ENCODE measurements at regions not wholly inside any gene's neighbourhood (a gene's known extent, or its start where the extent isn't known, plus 50 kb on each side); places are given as distances from the start of the nearest gene placed in this dataset.

GRCh38 chr9:84538879-84539278 lies 130.7 kb upstream of the NTRK2 start:
- H3K23ac ChIP-seq (ENCODE audit: low read length in 2 of 2) = no peak overlapping the region
- no peak overlapping the region for H4K91ac ChIP-seq (ENCODE audit: low read length)
- no peak overlapping the region for H3K9ac ChIP-seq (ENCODE audit: low read length)
- H2BK120ac ChIP-seq (ENCODE audit: low read depth, low read length) = no peak overlapping the region
- peaks cover 17% of the 10 kb centered on the region for H3K9me3 ChIP-seq (ENCODE audit: control insufficient read depth, low read length)
- H3K4ac ChIP-seq (ENCODE audit: low read depth in 1 of 2, low read length in 2 of 2) = no peak overlapping the region
- H3K36me3 ChIP-seq (ENCODE audit: control insufficient read depth in 1 of 2, insufficient read depth in 2 of 2, low read depth in 1 of 2, low read length in 2 of 2) = no peaks in the 10 kb centered on the region
- no peak overlapping the region for H2AK5ac ChIP-seq (ENCODE audit: low read length, severe bottlenecking)
- H2BK12ac ChIP-seq (ENCODE audit: low read length in 2 of 2) = no peak overlapping the region
- H3K4me1 ChIP-seq (ENCODE audit: control insufficient read depth, insufficient read depth, low read depth, low read length) = no peaks in the 10 kb centered on the region
- no peaks in the 10 kb centered on the region for H3K79me1 ChIP-seq (replicated peaks; ENCODE audit: low read length, poor library complexity, severe bottlenecking)
- no peak overlapping the region for H4K8ac ChIP-seq (ENCODE audit: low read length)
- H2BK5ac ChIP-seq (ENCODE audit: low read depth, low read length, poor library complexity, severe bottlenecking) = no peak overlapping the region
- H3K4me3 ChIP-seq (ENCODE audit: insufficient read depth in 1 of 2, low read depth in 1 of 2, low read length in 2 of 2) = no peak overlapping the region
- no peak overlapping the region for H2BK15ac ChIP-seq (ENCODE audit: low read depth, poor library complexity, severe bottlenecking)
- H3K4me2 ChIP-seq (ENCODE audit: low read length, poor library complexity, severe bottlenecking) = no peak overlapping the region
- WGBS = 89% methylated on average over 1 of the region's 1 CpG
- DNase-seq = no peak
- H3K18ac ChIP-seq (ENCODE audit: low read depth in 1 of 2, low read length in 2 of 2) = no peak overlapping the region
- H3K27me3 ChIP-seq (ENCODE audit: control insufficient read depth in 1 of 2, insufficient read depth in 1 of 2, low read length in 2 of 2) = no peaks in the 10 kb centered on the region
- H3K14ac ChIP-seq (ENCODE audit: low read length in 2 of 2) = no peak overlapping the region
- no peak overlapping the region for H2AFZ ChIP-seq (ENCODE audit: low read depth, low read length)
- no peak overlapping the region for H3K27ac ChIP-seq (ENCODE audit: low read length, poor library complexity, severe bottlenecking)

- Histone ChIP-seq H3K79me1 (replicated peaks; ENCODE audit: low read length, poor library complexity, severe bottlenecking) (no peaks in the 10 kb centered on the region), H3K27ac (ENCODE audit: low read length, poor library complexity, severe bottlenecking) (no peak overlapping the region), H3K9ac (ENCODE audit: low read length) (no peak overlapping the region), H3K4me3 (ENCODE audit: insufficient read depth in 1 of 2, low read depth in 1 of 2, low read length in 2 of 2) (no peak overlapping the region), H2BK12ac (ENCODE audit: low read length in 2 of 2) (no peak overlapping the region), H2BK5ac (ENCODE audit: low read depth, low read length, poor library complexity, severe bottlenecking) (no peak overlapping the region), H2BK15ac (ENCODE audit: low read depth, poor library complexity, severe bottlenecking) (no peak overlapping the region), H2AK5ac (ENCODE audit: low read length, severe bottlenecking) (no peak overlapping the region), H3K27me3 (ENCODE audit: control insufficient read depth in 1 of 2, insufficient read depth in 1 of 2, low read length in 2 of 2) (no peaks in the 10 kb centered on the region), H3K18ac (ENCODE audit: low read depth in 1 of 2, low read length in 2 of 2) (no peak overlapping the region), H3K36me3 (ENCODE audit: control insufficient read depth in 1 of 2, insufficient read depth in 2 of 2, low read depth in 1 of 2, low read length in 2 of 2) (no peaks in the 10 kb centered on the region), H3K9me3 (ENCODE audit: control insufficient read depth, low read length) (peaks cover 13% of the 10 kb centered on the region), H3K4ac (ENCODE audit: low read depth in 1 of 2, low read length in 2 of 2) (no peak overlapping the region), H3K14ac (ENCODE audit: low read length in 2 of 2) (no peak overlapping the region), H3K4me1 (ENCODE audit: control insufficient read depth, insufficient read depth, low read depth, low read length) (no peaks in the 10 kb centered on the region), H4K91ac (ENCODE audit: low read length) (no peak overlapping the region), H3K23ac (ENCODE audit: low read length in 2 of 2) (no peak overlapping the region), H2AFZ (ENCODE audit: low read depth, low read length) (no peak overlapping the region), H4K8ac (ENCODE audit: low read length) (no peak overlapping the region), H2BK120ac (ENCODE audit: low read depth, low read length) (no peak overlapping the region), H3K4me2 (ENCODE audit: low read length, poor library complexity, severe bottlenecking) (no peak overlapping the region)
- WGBS = 74% methylated on average over 3 of the region's 3 CpGs
- no peak for DNase-seq
Measured at GRCh38 chr9:84542554-84542953, 127.0 kb upstream of the NTRK2 start.

- Histone ChIP-seq H2BK120ac (ENCODE audit: low read depth, low read length) (no peak overlapping the region), H3K4me1 (ENCODE audit: control insufficient read depth, insufficient read depth, low read depth, low read length) (no peaks in the 10 kb centered on the region), H3K9ac (ENCODE audit: low read length) (no peak overlapping the region), H4K91ac (ENCODE audit: low read length) (no peak overlapping the region), H3K14ac (ENCODE audit: low read length in 2 of 2) (no peak overlapping the region), H3K27ac (ENCODE audit: low read length, poor library complexity, severe bottlenecking) (no peak overlapping the region), H3K36me3 (ENCODE audit: control insufficient read depth in 1 of 2, insufficient read depth in 2 of 2, low read depth in 1 of 2, low read length in 2 of 2) (no peaks in the 10 kb centered on the region), H3K23ac (ENCODE audit: low read length in 2 of 2) (no peak overlapping the region), H3K4ac (ENCODE audit: low read depth in 1 of 2, low read length in 2 of 2) (no peak overlapping the region), H2BK15ac (ENCODE audit: low read depth, poor library complexity, severe bottlenecking) (no peak overlapping the region), H4K8ac (ENCODE audit: low read length) (no peak overlapping the region), H3K4me3 (ENCODE audit: insufficient read depth in 1 of 2, low read depth in 1 of 2, low read length in 2 of 2) (no peak overlapping the region), H3K79me1 (replicated peaks; ENCODE audit: low read length, poor library complexity, severe bottlenecking) (no peaks in the 10 kb centered on the region), H3K9me3 (ENCODE audit: control insufficient read depth, low read length) (no peaks in the 10 kb centered on the region), H3K18ac (ENCODE audit: low read depth in 1 of 2, low read length in 2 of 2) (no peak overlapping the region), H2BK5ac (ENCODE audit: low read depth, low read length, poor library complexity, severe bottlenecking) (no peak overlapping the region), H2AFZ (ENCODE audit: low read depth, low read length) (no peak overlapping the region), H3K27me3 (ENCODE audit: control insufficient read depth in 1 of 2, insufficient read depth in 1 of 2, low read length in 2 of 2) (no peaks in the 10 kb centered on the region), H2AK5ac (ENCODE audit: low read length, severe bottlenecking) (no peak overlapping the region), H3K4me2 (ENCODE audit: low read length, poor library complexity, severe bottlenecking) (no peak overlapping the region), H2BK12ac (ENCODE audit: low read length in 2 of 2) (no peak overlapping the region)
- no CpG with 5 or more reads among the region's 1 CpG for WGBS
- DNase-seq = no peak
Measured at GRCh38 chr9:84554069-84554664, 115.4 kb upstream of the NTRK2 start.

- Histone ChIP-seq H3K4me2 (ENCODE audit: low read length, poor library complexity, severe bottlenecking) (no peak overlapping the region), H3K27ac (ENCODE audit: low read length, poor library complexity, severe bottlenecking) (no peak overlapping the region), H2BK15ac (ENCODE audit: low read depth, poor library complexity, severe bottlenecking) (no peak overlapping the region), H3K79me1 (replicated peaks; ENCODE audit: low read length, poor library complexity, severe bottlenecking) (no peaks in the 10 kb centered on the region), H3K9me3 (ENCODE audit: control insufficient read depth, low read length) (no peaks in the 10 kb centered on the region), H3K18ac (ENCODE audit: low read depth in 1 of 2, low read length in 2 of 2) (no peak overlapping the region), H3K9ac (ENCODE audit: low read length) (no peak overlapping the region), H2AK5ac (ENCODE audit: low read length, severe bottlenecking) (no peak overlapping the region), H4K91ac (ENCODE audit: low read length) (no peak overlapping the region), H4K8ac (ENCODE audit: low read length) (no peak overlapping the region), H3K14ac (ENCODE audit: low read length in 2 of 2) (no peak overlapping the region), H2BK12ac (ENCODE audit: low read length in 2 of 2) (no peak overlapping the region), H3K27me3 (ENCODE audit: control insufficient read depth in 1 of 2, insufficient read depth in 1 of 2, low read length in 2 of 2) (no peaks in the 10 kb centered on the region), H3K4me3 (ENCODE audit: insufficient read depth in 1 of 2, low read depth in 1 of 2, low read length in 2 of 2) (no peak overlapping the region), H3K4ac (ENCODE audit: low read depth in 1 of 2, low read length in 2 of 2) (no peak overlapping the region), H2BK120ac (ENCODE audit: low read depth, low read length) (no peak overlapping the region), H2AFZ (ENCODE audit: low read depth, low read length) (no peak overlapping the region), H2BK5ac (ENCODE audit: low read depth, low read length, poor library complexity, severe bottlenecking) (no peak overlapping the region), H3K23ac (ENCODE audit: low read length in 2 of 2) (no peak overlapping the region), H3K4me1 (ENCODE audit: control insufficient read depth, insufficient read depth, low read depth, low read length) (no peaks in the 10 kb centered on the region), H3K36me3 (ENCODE audit: control insufficient read depth in 1 of 2, insufficient read depth in 2 of 2, low read depth in 1 of 2, low read length in 2 of 2) (no peaks in the 10 kb centered on the region)
- no peak for DNase-seq
- 57% methylated on average over 1 of the region's 1 CpG for WGBS
Measured at GRCh38 chr9:84556556-84556955, 113.0 kb upstream of the NTRK2 start.
